Mammary epithelial cell (primary cell): ENCODE measurements at regions not wholly inside any gene's neighbourhood (a gene's known extent, or its start where the extent isn't known, plus 50 kb on each side); places are given as distances from the start of the nearest gene placed in this dataset.

Experiments
- EZH2 ChIP-seq: IDR thresholded peaks from 2 replicates; pipeline ENCODE4 v1.6.1; 2012; ENCODE audit warnings: low read length, inconsistent platforms, borderline replicate concordance
- TF ChIP-seq, protein P1 (sequence below), 2 donors: IDR thresholded peaks in 1 of 2; conservative IDR thresholded peaks in 1 of 2; 2 replicates each; pipeline ENCODE4 v1.5.1; 2011 to 2012; ENCODE audit warnings: inconsistent platforms in 2 of 2, low read length in 2 of 2, mild to moderate bottlenecking in 2 of 2, control low read depth in 1 of 2, low read depth in 1 of 2; ENCODE audit not compliant: insufficient read depth in 1 of 2; ENCODE audit errors: extremely low read depth in 1 of 2

- TF ChIP-seq, protein P1, sequence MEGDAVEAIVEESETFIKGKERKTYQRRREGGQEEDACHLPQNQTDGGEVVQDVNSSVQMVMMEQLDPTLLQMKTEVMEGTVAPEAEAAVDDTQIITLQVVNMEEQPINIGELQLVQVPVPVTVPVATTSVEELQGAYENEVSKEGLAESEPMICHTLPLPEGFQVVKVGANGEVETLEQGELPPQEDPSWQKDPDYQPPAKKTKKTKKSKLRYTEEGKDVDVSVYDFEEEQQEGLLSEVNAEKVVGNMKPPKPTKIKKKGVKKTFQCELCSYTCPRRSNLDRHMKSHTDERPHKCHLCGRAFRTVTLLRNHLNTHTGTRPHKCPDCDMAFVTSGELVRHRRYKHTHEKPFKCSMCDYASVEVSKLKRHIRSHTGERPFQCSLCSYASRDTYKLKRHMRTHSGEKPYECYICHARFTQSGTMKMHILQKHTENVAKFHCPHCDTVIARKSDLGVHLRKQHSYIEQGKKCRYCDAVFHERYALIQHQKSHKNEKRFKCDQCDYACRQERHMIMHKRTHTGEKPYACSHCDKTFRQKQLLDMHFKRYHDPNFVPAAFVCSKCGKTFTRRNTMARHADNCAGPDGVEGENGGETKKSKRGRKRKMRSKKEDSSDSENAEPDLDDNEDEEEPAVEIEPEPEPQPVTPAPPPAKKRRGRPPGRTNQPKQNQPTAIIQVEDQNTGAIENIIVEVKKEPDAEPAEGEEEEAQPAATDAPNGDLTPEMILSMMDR (conservative IDR thresholded peaks at IDR 0.05 in 1 of 2, IDR thresholded peaks at IDR 0.05 in 1 of 2; ENCODE audit: extremely low read depth in 1 of 2, insufficient read depth in 1 of 2, low read depth in 1 of 2, low read length in 2 of 2): no peak
- TF ChIP-seq EZH2: no peak
Measured at GRCh38 chr2:147488472-147488871, 356.4 kb upstream of the ACVR2A start.
